SIG-M5 (cell line): ENCODE measurements at regions not wholly inside any gene's neighbourhood (a gene's known extent, or its start where the extent isn't known, plus 50 kb on each side); places are given as distances from the start of the nearest gene placed in this dataset.

Source experiments
- DNase-seq: peaks from one replicate; lab custom pipeline; 2025; lab: John Stamatoyannopoulos, UW

- DNase-seq: no peak
Measured at GRCh38 chr4:149928507-149928906, 112.9 kb upstream of the IQCM start.

GRCh38 chr4:149931431-149931830 lies 115.8 kb upstream of the IQCM start:
- no peak for DNase-seq

GRCh38 chr4:149932188-149932587 lies 116.5 kb upstream of the IQCM start:
- no peak for DNase-seq

GRCh38 chr4:149933120-149933519 lies 117.5 kb upstream of the IQCM start:
- DNase-seq: no peak

GRCh38 chr4:149933883-149934282 lies 118.2 kb upstream of the IQCM start:
- DNase-seq: no peak

GRCh38 chr4:149949381-149949780 lies 128.9 kb upstream of the DCLK2 start:
- no peak for DNase-seq

GRCh38 chr4:149951152-149951900 lies 126.9 kb upstream of the DCLK2 start:
- no peak for DNase-seq

- no peak for DNase-seq
Measured at GRCh38 chr4:149952101-149952500, 126.1 kb upstream of the DCLK2 start.

GRCh38 chr4:149952716-149953115 lies 125.5 kb upstream of the DCLK2 start:
- DNase-seq: no peak

GRCh38 chr4:149955780-149956390 lies 122.4 kb upstream of the DCLK2 start:
- no peak for DNase-seq

- DNase-seq: no peak
Measured at GRCh38 chr4:149956678-149957077, 121.6 kb upstream of the DCLK2 start.

GRCh38 chr4:149961876-149962597 lies 116.2 kb upstream of the DCLK2 start:
- DNase-seq: no peak

GRCh38 chr4:149964001-149964796 lies 114.0 kb upstream of the DCLK2 start:
- no peak for DNase-seq

GRCh38 chr4:149965206-149965605 lies 113.0 kb upstream of the DCLK2 start:
- no peak for DNase-seq

GRCh38 chr4:149972407-149972806 lies 105.8 kb upstream of the DCLK2 start:
- DNase-seq: no peak

GRCh38 chr4:149973181-149973580 lies 105.1 kb upstream of the DCLK2 start:
- no peak for DNase-seq

- DNase-seq: no peak
Measured at GRCh38 chr4:149975172-149975571, 103.1 kb upstream of the DCLK2 start.

GRCh38 chr4:149980121-149980682 lies 98.0 kb upstream of the DCLK2 start:
- no peak for DNase-seq

GRCh38 chr4:149980941-149981340 lies 97.3 kb upstream of the DCLK2 start:
- DNase-seq: no peak

- no peak for DNase-seq
Measured at GRCh38 chr4:149983401-149983800, 94.8 kb upstream of the DCLK2 start.

- no peak for DNase-seq
Measured at GRCh38 chr4:149983931-149984330, 94.3 kb upstream of the DCLK2 start.

GRCh38 chr4:149985981-149986380 lies 92.3 kb upstream of the DCLK2 start:
- no peak for DNase-seq
